ENCODE measurements at regions not wholly inside any gene's neighbourhood (a gene's known extent, or its start where the extent isn't known, plus 50 kb on each side); places are given as distances from the start of the nearest gene placed in this dataset.

DNA sequence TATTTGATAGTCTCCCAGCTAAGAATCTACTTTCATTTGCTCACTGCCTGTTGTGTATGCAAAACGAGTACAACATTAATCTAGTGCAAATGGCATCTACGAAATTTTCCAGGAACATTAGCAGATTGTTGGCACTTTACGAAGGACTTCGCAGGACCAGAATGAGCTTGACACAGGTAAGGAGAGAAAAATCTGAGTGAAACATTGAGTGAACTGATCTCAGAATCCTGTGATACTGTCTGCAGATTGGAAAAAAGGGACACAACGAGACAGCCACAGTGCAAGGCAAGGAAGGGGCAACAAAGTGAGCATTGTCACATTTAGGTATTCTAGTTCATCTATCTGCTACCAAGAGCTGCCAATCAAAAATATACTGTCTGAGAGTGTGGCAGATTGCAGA, 350.5 kb downstream of the ZNF608 start:
- H3K27ac ChIP-seq (ENCODE audit: extremely low read depth, low read depth, low read length): no peak overlapping the region
- no TSS peak for BruUV-seq (replicated peaks)
- no peak overlapping the region for H3K9ac ChIP-seq (ENCODE audit: insufficient read depth in 1 of 2, low read depth in 2 of 2, low read length in 2 of 2)
- FAIRE-seq (no peak), DNase-seq (ENCODE audit: extremely low read depth in 1 of 4, low spot score in 3 of 4) (no peak), ATAC-seq (no peak)
- POLR2A ChIA-PET: no interaction called here
- no peak overlapping the region for H2AFZ ChIP-seq (ENCODE audit: low read depth, low read length)
- H3K9me1 ChIP-seq (ENCODE audit: control insufficient read depth, insufficient read depth, low read length): no peaks in the 10 kb centered on the region
- no peaks in the 10 kb centered on the region for H3K27me3 ChIP-seq (ENCODE audit: control insufficient read depth in 2 of 2, insufficient read depth in 2 of 2, low read length in 2 of 2)
- H4K20me1 ChIP-seq (replicated peaks; ENCODE audit: control insufficient read depth, insufficient read depth, low read length): no peaks in the 10 kb centered on the region
- H3K9me3 ChIP-seq (replicated peaks; ENCODE audit: control insufficient read depth, insufficient read depth, low read depth, low read length): no peaks in the 10 kb centered on the region
- intact Hi-C loops (cut with micrococcal nuclease) (no loop called here), in situ Hi-C loops (cut with MboI) (no loop called here)
- 3% methylated on average over 5 of the region's 5 CpGs for WGBS (ENCODE audit: insufficient coverage, low coverage, missing lambda C conversion rate)
- no peaks in the 10 kb centered on the region for H3K36me3 ChIP-seq (ENCODE audit: control insufficient read depth, insufficient read depth, low read length)
- H3K4me1 ChIP-seq (replicated peaks in 1 of 2; ENCODE audit: control insufficient read depth in 2 of 2, insufficient read depth in 2 of 2, low read length in 2 of 2): no peaks in the 10 kb centered on the region
- no peak overlapping the region for H3K4me3 ChIP-seq
- H3K79me2 ChIP-seq (ENCODE audit: control insufficient read depth, insufficient read depth, low read length): no peaks in the 10 kb centered on the region
- CTCF ChIA-PET (ENCODE audit: low intra/inter-chr PET ratio): no interaction called here
- H3K4me2 ChIP-seq (ENCODE audit: insufficient read depth, low read length): no peak overlapping the region
- TF ChIP-seq XRCC4 (IDR thresholded peaks at IDR 0.05; ENCODE audit: extremely low read depth, insufficient read depth, insufficient read length) (no peak), ZNF668 (CRISPR knock-in tag; IDR thresholded peaks at IDR 0.05) (no peak), PHF8 (IDR thresholded peaks at IDR 0.05; ENCODE audit: borderline replicate concordance, low read length) (no peak), SETDB1 (IDR thresholded peaks at IDR 0.05; ENCODE audit: low read length) (no peak), CBFA2T2 (conservative IDR thresholded peaks at IDR 0.05) (no peak), TAL1 (IDR thresholded peaks at IDR 0.05) (no peak), ZNF77 (CRISPR knock-in tag; IDR thresholded peaks at IDR 0.05) (no peak), L3MBTL2 (IDR thresholded peaks at IDR 0.05) (no peak), NFRKB (IDR thresholded peaks at IDR 0.05; ENCODE audit: low read depth) (no peak), NFATC3 (IDR thresholded peaks at IDR 0.05) (no peak), DMBX1 (CRISPR knock-in tag; IDR thresholded peaks at IDR 0.05; ENCODE audit: borderline replicate concordance) (no peak), BHLHE40 (IDR thresholded peaks at IDR 0.05; ENCODE audit: low read length) (no peak), CEBPB (tag; IDR thresholded peaks at IDR 0.05) (no peak)
- TF ChIP-seq, protein P1, sequence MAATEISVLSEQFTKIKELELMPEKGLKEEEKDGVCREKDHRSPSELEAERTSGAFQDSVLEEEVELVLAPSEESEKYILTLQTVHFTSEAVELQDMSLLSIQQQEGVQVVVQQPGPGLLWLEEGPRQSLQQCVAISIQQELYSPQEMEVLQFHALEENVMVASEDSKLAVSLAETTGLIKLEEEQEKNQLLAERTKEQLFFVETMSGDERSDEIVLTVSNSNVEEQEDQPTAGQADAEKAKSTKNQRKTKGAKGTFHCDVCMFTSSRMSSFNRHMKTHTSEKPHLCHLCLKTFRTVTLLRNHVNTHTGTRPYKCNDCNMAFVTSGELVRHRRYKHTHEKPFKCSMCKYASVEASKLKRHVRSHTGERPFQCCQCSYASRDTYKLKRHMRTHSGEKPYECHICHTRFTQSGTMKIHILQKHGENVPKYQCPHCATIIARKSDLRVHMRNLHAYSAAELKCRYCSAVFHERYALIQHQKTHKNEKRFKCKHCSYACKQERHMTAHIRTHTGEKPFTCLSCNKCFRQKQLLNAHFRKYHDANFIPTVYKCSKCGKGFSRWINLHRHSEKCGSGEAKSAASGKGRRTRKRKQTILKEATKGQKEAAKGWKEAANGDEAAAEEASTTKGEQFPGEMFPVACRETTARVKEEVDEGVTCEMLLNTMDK (IDR thresholded peaks at IDR 0.05; ENCODE audit: borderline replicate concordance, insufficient read depth, low read depth, low read length, poor library complexity, severe bottlenecking): no peak
- TF ChIP-seq, protein P2, sequence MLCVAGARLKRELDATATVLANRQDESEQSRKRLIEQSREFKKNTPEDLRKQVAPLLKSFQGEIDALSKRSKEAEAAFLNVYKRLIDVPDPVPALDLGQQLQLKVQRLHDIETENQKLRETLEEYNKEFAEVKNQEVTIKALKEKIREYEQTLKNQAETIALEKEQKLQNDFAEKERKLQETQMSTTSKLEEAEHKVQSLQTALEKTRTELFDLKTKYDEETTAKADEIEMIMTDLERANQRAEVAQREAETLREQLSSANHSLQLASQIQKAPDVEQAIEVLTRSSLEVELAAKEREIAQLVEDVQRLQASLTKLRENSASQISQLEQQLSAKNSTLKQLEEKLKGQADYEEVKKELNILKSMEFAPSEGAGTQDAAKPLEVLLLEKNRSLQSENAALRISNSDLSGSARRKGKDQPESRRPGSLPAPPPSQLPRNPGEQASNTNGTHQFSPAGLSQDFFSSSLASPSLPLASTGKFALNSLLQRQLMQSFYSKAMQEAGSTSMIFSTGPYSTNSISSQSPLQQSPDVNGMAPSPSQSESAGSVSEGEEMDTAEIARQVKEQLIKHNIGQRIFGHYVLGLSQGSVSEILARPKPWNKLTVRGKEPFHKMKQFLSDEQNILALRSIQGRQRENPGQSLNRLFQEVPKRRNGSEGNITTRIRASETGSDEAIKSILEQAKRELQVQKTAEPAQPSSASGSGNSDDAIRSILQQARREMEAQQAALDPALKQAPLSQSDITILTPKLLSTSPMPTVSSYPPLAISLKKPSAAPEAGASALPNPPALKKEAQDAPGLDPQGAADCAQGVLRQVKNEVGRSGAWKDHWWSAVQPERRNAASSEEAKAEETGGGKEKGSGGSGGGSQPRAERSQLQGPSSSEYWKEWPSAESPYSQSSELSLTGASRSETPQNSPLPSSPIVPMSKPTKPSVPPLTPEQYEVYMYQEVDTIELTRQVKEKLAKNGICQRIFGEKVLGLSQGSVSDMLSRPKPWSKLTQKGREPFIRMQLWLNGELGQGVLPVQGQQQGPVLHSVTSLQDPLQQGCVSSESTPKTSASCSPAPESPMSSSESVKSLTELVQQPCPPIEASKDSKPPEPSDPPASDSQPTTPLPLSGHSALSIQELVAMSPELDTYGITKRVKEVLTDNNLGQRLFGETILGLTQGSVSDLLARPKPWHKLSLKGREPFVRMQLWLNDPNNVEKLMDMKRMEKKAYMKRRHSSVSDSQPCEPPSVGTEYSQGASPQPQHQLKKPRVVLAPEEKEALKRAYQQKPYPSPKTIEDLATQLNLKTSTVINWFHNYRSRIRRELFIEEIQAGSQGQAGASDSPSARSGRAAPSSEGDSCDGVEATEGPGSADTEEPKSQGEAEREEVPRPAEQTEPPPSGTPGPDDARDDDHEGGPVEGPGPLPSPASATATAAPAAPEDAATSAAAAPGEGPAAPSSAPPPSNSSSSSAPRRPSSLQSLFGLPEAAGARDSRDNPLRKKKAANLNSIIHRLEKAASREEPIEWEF (CRISPR knock-in tag; IDR thresholded peaks at IDR 0.05): no peak
- TF ChIP-seq, protein P3, sequence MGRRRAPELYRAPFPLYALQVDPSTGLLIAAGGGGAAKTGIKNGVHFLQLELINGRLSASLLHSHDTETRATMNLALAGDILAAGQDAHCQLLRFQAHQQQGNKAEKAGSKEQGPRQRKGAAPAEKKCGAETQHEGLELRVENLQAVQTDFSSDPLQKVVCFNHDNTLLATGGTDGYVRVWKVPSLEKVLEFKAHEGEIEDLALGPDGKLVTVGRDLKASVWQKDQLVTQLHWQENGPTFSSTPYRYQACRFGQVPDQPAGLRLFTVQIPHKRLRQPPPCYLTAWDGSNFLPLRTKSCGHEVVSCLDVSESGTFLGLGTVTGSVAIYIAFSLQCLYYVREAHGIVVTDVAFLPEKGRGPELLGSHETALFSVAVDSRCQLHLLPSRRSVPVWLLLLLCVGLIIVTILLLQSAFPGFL (CRISPR knock-in tag; IDR thresholded peaks at IDR 0.05): no peak

Data from K562 (cell line).